ENCODE measurements at regions not wholly inside any gene's neighbourhood (a gene's known extent, or its start where the extent isn't known, plus 50 kb on each side); places are given as distances from the start of the nearest gene placed in this dataset.

DNA sequence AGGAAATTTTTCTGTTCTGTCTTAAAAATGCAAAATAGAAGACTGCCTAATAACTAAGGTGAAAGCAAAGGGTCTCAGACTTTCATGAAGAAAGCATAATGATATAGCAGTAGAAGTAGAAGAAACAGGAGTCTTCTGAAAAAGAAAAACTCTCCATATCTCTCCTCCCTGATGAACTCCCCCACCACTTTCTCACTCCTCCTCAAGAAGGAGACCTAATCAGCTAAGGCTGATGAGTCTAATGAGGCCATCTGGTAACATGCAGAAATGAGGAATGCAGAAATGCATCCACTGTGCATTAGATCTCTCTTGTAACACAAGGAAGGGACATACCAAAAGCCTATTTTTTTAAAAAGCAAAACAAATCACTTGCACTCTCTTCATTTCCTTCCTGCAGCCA, 273.7 kb upstream of the UBE2E3 start:
- H3K4me3 ChIP-seq (ENCODE audit: low read depth, low read length) = no peak overlapping the region
- TF ChIP-seq, protein P1, sequence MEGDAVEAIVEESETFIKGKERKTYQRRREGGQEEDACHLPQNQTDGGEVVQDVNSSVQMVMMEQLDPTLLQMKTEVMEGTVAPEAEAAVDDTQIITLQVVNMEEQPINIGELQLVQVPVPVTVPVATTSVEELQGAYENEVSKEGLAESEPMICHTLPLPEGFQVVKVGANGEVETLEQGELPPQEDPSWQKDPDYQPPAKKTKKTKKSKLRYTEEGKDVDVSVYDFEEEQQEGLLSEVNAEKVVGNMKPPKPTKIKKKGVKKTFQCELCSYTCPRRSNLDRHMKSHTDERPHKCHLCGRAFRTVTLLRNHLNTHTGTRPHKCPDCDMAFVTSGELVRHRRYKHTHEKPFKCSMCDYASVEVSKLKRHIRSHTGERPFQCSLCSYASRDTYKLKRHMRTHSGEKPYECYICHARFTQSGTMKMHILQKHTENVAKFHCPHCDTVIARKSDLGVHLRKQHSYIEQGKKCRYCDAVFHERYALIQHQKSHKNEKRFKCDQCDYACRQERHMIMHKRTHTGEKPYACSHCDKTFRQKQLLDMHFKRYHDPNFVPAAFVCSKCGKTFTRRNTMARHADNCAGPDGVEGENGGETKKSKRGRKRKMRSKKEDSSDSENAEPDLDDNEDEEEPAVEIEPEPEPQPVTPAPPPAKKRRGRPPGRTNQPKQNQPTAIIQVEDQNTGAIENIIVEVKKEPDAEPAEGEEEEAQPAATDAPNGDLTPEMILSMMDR (IDR thresholded peaks at IDR 0.05; ENCODE audit: control insufficient read depth, extremely low read depth, insufficient read depth) = no peak
- DNase-seq (ENCODE audit: low read depth) = no peak

DNA sequence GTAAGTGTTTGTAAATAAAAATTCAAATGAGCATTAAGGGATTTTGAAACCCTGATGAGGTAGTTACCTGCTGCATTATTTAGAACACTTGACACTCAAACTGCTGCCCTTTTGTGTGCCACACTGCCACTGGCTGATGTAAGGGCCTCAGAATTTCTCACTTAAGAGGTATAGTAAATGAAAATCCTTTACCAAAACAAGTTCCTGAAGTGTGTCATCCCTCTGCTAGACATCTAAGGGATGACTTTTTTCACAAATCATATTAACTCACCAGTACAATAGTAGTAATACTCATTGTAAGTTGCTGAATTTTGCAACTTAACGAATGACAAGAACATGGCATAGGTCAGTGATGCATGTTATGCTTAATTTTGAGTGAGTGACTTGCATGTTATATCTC, 274.9 kb upstream of the UBE2E3 start:
- DNase-seq (ENCODE audit: low read depth) = no peak
- H3K4me3 ChIP-seq (ENCODE audit: low read depth, low read length) = no peak overlapping the region
- TF ChIP-seq, protein P1 (IDR thresholded peaks at IDR 0.05; ENCODE audit: control insufficient read depth, extremely low read depth, insufficient read depth) = no peak

DNA sequence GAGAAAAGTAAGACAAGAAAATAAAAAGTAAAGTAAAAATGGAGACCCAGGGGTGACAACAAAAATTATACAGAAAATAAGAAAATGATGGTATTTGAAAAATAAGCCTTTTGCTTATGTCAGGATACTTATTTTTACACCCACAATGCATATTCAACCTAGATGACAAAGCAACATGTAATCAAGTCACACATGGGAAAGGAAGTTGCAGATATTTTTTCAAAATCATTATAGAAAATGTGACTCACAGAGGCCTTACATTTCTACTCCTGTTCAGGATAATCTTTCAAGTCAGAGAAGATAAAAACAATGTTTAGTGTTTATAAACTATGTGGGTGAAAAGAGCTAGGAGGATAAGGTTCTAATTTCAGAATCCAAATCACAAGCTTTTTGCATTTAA, 275.3 kb upstream of the UBE2E3 start:
- DNase-seq (ENCODE audit: low read depth) = no peak
- TF ChIP-seq, protein P1 (IDR thresholded peaks at IDR 0.05; ENCODE audit: control insufficient read depth, extremely low read depth, insufficient read depth) = no peak

DNA sequence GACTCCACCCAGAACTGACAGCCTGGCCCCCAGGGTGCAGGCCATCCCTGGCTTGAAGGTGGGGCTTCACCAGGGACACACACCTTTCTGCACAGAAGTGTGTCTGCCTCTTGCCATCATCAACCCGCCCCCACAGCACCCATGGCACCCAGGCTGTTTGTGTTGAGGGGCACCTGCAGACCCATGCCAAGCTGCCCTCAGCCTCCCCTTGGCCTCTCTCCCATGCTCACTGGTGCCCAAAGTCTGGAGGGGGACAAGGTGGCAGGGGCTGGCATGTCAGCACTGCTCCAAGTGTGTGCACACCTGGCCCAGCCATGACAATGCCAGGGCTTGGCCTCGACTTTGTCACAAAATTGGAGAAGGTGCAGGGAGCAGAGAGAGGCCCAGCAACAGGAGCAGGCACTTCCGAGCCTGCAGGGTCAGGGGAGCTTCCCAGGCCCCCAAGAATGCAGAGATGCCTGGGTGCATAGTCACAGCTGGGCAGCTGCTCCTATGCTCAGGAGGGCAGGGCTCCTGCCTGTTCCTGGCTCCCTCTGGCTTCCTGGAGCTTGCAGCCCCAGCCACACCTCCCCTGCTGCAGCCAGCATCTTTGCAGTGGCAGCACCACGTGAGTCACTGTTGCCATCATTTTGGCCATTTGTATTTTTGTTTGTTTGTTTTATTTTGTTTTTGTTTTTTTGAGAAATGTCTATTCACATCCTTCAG, 280.6 kb upstream of the UBE2E3 start:
- no peak for DNase-seq (ENCODE audit: low read depth)
- TF ChIP-seq, protein P1 (IDR thresholded peaks at IDR 0.05; ENCODE audit: control insufficient read depth, extremely low read depth, insufficient read depth) = no peak
- H3K4me3 ChIP-seq (ENCODE audit: low read depth, low read length) = no peak overlapping the region

More for the DNA sequence above, 275.3 kb upstream of the UBE2E3 start:
- no peak overlapping the region for H3K4me3 ChIP-seq (ENCODE audit: low read depth, low read length)

DNA sequence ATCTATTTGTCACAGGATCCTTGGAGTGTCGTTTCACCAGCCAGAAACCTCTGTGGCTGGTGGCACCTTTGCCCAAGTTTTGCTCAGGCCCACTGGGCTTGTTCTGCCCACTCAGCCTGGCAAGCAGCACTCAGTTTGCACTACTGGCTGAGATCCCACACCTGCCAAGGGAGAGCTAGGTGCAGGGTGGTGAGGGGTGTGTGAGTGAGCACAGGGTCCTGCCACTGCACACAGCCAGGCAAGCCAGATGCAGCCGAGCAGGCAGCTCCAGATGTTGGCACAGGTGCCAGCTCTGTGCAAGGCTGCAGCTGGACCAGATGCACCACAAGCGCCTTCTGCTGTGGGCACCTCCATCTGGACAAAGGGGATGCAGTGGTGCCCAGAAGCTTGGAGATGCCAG, 281.7 kb upstream of the UBE2E3 start:
- no peak overlapping the region for H3K4me3 ChIP-seq (ENCODE audit: low read depth, low read length)
- no peak for DNase-seq (ENCODE audit: low read depth)
- TF ChIP-seq, protein P1 (IDR thresholded peaks at IDR 0.05; ENCODE audit: control insufficient read depth, extremely low read depth, insufficient read depth) = no peak

DNA sequence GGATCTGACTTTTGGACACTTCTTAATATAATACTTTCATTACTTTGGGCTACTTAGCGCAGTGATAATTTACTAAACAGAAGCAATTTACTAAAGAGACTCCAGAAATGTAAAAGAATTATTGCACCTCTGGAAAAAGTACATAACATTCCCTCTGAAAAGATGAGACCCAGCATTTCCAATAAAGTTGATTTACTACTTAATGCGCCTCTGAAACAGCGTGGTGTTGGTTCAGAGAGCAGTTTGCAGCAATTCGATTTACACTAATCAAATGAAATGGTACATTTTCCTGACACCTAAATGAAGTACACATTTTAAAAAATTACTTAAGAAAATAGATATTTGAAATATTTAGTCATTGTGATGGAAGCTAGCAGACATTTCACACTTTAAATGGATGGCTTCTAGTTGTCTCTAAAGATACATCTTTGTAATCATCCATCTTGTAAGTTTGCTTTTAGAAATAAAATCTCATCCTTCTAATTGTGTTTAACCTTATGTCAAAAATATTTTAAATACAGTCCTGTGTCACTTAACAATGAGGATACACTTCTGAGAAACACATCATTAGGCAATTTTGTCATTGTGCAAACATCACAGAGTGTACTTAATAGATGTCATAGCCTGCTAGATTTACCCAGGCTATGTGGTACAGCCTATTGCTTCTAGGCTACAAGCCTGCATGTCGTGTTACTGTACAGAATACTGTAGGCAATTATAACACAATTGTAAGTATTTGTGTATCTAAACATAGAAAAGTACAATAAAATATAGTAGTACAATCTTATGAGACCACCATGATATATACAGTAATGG, 284.6 kb upstream of the UBE2E3 start:
- H3K4me3 ChIP-seq (ENCODE audit: low read depth, low read length) = peak overlapping the region; percentile 70
- TF ChIP-seq, protein P1 (IDR thresholded peaks at IDR 0.05; ENCODE audit: control insufficient read depth, extremely low read depth, insufficient read depth) = no peak
- DNase-seq (ENCODE audit: low read depth) = no peak
